ENCODE measurements at regions not wholly inside any gene's neighbourhood (a gene's known extent, or its start where the extent isn't known, plus 50 kb on each side); places are given as distances from the start of the nearest gene placed in this dataset.

GRCh38 chr5:33231214-33231710 lies 209.5 kb upstream of the TARS1 start:
- no peak overlapping the region for H3K27ac ChIP-seq
- TF ChIP-seq POLR2AphosphoS5 (IDR thresholded peaks at IDR 0.05; ENCODE audit: insufficient read depth in 1 of 2, low read depth in 1 of 2) (no peak), POLR2A (IDR thresholded peaks at IDR 0.05) (no peak), CTCF (IDR thresholded peaks at IDR 0.05) (no peak)
- intact Hi-C loops (cut with DNase I) = no loop called here
- H3K4me3 ChIP-seq = no peak overlapping the region
- H3K4me1 ChIP-seq = no peaks in the 10 kb centered on the region
- DNase-seq (ENCODE audit: extremely low spot score in 2 of 2) = no peak
- H3K36me3 ChIP-seq = no peaks in the 10 kb centered on the region
- H3K27me3 ChIP-seq = no peaks in the 10 kb centered on the region
- H3K9me3 ChIP-seq = no peaks in the 10 kb centered on the region

GRCh38 chr5:33231935-33232334 lies 208.8 kb upstream of the TARS1 start:
- intact Hi-C loops (cut with DNase I) = no loop called here
- H3K27ac ChIP-seq = no peak overlapping the region
- H3K4me1 ChIP-seq = no peaks in the 10 kb centered on the region
- no peak for TF ChIP-seq CTCF (IDR thresholded peaks at IDR 0.05)
- no peak for TF ChIP-seq POLR2A (IDR thresholded peaks at IDR 0.05)
- TF ChIP-seq POLR2AphosphoS5 (IDR thresholded peaks at IDR 0.05; ENCODE audit: insufficient read depth in 1 of 2, low read depth in 1 of 2) = no peak
- no peaks in the 10 kb centered on the region for H3K36me3 ChIP-seq
- DNase-seq (ENCODE audit: extremely low spot score in 2 of 2) = no peak
- H3K4me3 ChIP-seq = no peak overlapping the region
- no peaks in the 10 kb centered on the region for H3K9me3 ChIP-seq
- no peaks in the 10 kb centered on the region for H3K27me3 ChIP-seq

- H3K27ac ChIP-seq = no peak overlapping the region
- no peaks in the 10 kb centered on the region for H3K9me3 ChIP-seq
- no peak for TF ChIP-seq POLR2A (IDR thresholded peaks at IDR 0.05)
- no peak for TF ChIP-seq CTCF (IDR thresholded peaks at IDR 0.05)
- TF ChIP-seq POLR2AphosphoS5 (IDR thresholded peaks at IDR 0.05; ENCODE audit: insufficient read depth in 1 of 2, low read depth in 1 of 2) = no peak
- intact Hi-C loops (cut with DNase I) = no loop called here
- no peak for DNase-seq (ENCODE audit: extremely low spot score in 2 of 2)
- H3K27me3 ChIP-seq = no peaks in the 10 kb centered on the region
- H3K4me1 ChIP-seq = no peaks in the 10 kb centered on the region
- no peaks in the 10 kb centered on the region for H3K36me3 ChIP-seq
- no peak overlapping the region for H3K4me3 ChIP-seq
Measured at GRCh38 chr5:33232731-33233505, 207.8 kb upstream of the TARS1 start.

- no peak for DNase-seq (ENCODE audit: extremely low spot score in 2 of 2)
- Histone ChIP-seq H3K4me3 (no peak overlapping the region), H3K9me3 (no peaks in the 10 kb centered on the region), H3K4me1 (no peaks in the 10 kb centered on the region), H3K36me3 (no peaks in the 10 kb centered on the region), H3K27ac (no peak overlapping the region), H3K27me3 (no peaks in the 10 kb centered on the region)
- intact Hi-C loops (cut with DNase I) = no loop called here
- TF ChIP-seq POLR2A (IDR thresholded peaks at IDR 0.05) = no peak
- no peak for TF ChIP-seq CTCF (IDR thresholded peaks at IDR 0.05)
- TF ChIP-seq POLR2AphosphoS5 (IDR thresholded peaks at IDR 0.05; ENCODE audit: insufficient read depth in 1 of 2, low read depth in 1 of 2) = no peak
Measured at GRCh38 chr5:33235304-33235703, 205.5 kb upstream of the TARS1 start.

- no peak for DNase-seq (ENCODE audit: extremely low spot score in 2 of 2)
- Histone ChIP-seq H3K9me3 (no peaks in the 10 kb centered on the region), H3K27me3 (no peaks in the 10 kb centered on the region), H3K4me1 (no peaks in the 10 kb centered on the region), H3K4me3 (no peak overlapping the region), H3K27ac (no peak overlapping the region), H3K36me3 (no peaks in the 10 kb centered on the region)
- no peak for TF ChIP-seq CTCF (IDR thresholded peaks at IDR 0.05)
- TF ChIP-seq POLR2AphosphoS5 (IDR thresholded peaks at IDR 0.05; ENCODE audit: insufficient read depth in 1 of 2, low read depth in 1 of 2) = no peak
- TF ChIP-seq POLR2A (IDR thresholded peaks at IDR 0.05) = no peak
- intact Hi-C loops (cut with DNase I) = no loop called here
Measured at GRCh38 chr5:33235824-33236223, 204.9 kb upstream of the TARS1 start.

All from vagina (tissue), 2 donors.